Transverse colon (tissue), 4 donors: ENCODE measurements at regions not wholly inside any gene's neighbourhood (a gene's known extent, or its start where the extent isn't known, plus 50 kb on each side); places are given as distances from the start of the nearest gene placed in this dataset.
A peak's percentile ranks its signal among the peaks of the same experiment; 100 is the strongest.

Experiments used
- DNase-seq: peaks from one replicate; pipeline ENCODE4 v3.0.0-alpha.2; 2019
- H3K27ac ChIP-seq, 4 donors: fragments of 200-600 bp; sonication (generic); 2 replicates each; pipeline ENCODE4 v1.5.1; 2016 to 2018; ENCODE audit warnings: inconsistent platforms in 4 of 4
- H3K27me3 ChIP-seq: fragments of 200-600 bp; sonication (generic); 2 replicates; pipeline ENCODE4 v1.5.1; 2017; ENCODE audit warnings: inconsistent platforms
- H3K36me3 ChIP-seq, 4 donors: fragments of 200-600 bp; sonication (generic); 2 replicates each; pipeline ENCODE4 v1.5.1; 2017 to 2019; ENCODE audit warnings: inconsistent platforms in 4 of 4
- H3K4me1 ChIP-seq, 4 donors: fragments of 200-600 bp; sonication (generic); 2 replicates each; pipeline ENCODE4 v1.5.1; 2017 to 2020; ENCODE audit warnings: inconsistent platforms in 4 of 4
- H3K4me3 ChIP-seq, 4 donors: fragments of 200-600 bp; sonication (generic); 1 replicate in 1 of 4; 2 replicates in 3 of 4; pipeline versions ENCODE4 v1.5.1 to v1.6.1; 2017 to 2019; ENCODE audit warnings: inconsistent platforms in 4 of 4
- H3K9me3 ChIP-seq, 2 donors: fragments of 200-600 bp; sonication (generic); 2 replicates each; pipeline ENCODE4 v1.5.1; 2017 to 2019; ENCODE audit warnings: inconsistent platforms in 2 of 2
- EP300 ChIP-seq: sonication (generic); formaldehyde crosslinking; IDR thresholded peaks from one replicate; pipeline ENCODE4 v1.6.1; 2017; ENCODE audit warnings: antibody characterized with exemption, low read depth
- POLR2A ChIP-seq: fragments of 450-650 bp; IDR thresholded peaks from one replicate; pipeline ENCODE4 v1.6.1; 2016; ENCODE audit warnings: antibody characterized with exemption, mild to moderate bottlenecking, moderate library complexity
- POLR2AphosphoS5 ChIP-seq, 3 donors: sonication (generic); formaldehyde crosslinking; IDR thresholded peaks; one replicate each; pipeline ENCODE4 v1.6.1; 2016; ENCODE audit warnings: antibody characterized with exemption in 3 of 3
- WGBS, 2 donors: methylation state at CpG; one replicate each; pipeline ENCODE4 v1.1.5; 2018; ENCODE audit warnings: low coverage in 1 of 2; 5-methylcytosine and 5-hydroxymethylcytosine counted together
- in situ Hi-C, 4 donors: fragments of 200-750 bp; cut with MboI; loops; one replicate each; pipeline versions ENCODE4 v1.15.0 to v1.15.1; 2017; ENCODE audit warnings: low sequenced_read_pairs in 3 of 4, low pct_ligation_motif_present in 1 of 4, low pct_unique_long_range_greater_than_20kb in 1 of 4
- intact Hi-C: fragments of 100-400 bp; cut with DNase I; formaldehyde crosslinking; loops from one replicate; pipeline ENCODE4 v1.15.1; 2023; ENCODE audit warnings: low total_unique reads
- TF ChIP-seq, protein P1 (sequence below), 5 experiments: fragments of 200-600 bp in 3 of 5; fragments of 450-650 bp in 2 of 5; sonication (generic) in 3 of 5; IDR thresholded peaks; 1 replicate in 2 of 5; 2 replicates in 3 of 5; pipeline ENCODE4 v1.5.1; 2016 to 2017; ENCODE audit warnings: antibody characterized with exemption in 5 of 5, inconsistent platforms in 3 of 5, mild to moderate bottlenecking in 2 of 5, moderate library complexity in 1 of 5

DNA sequence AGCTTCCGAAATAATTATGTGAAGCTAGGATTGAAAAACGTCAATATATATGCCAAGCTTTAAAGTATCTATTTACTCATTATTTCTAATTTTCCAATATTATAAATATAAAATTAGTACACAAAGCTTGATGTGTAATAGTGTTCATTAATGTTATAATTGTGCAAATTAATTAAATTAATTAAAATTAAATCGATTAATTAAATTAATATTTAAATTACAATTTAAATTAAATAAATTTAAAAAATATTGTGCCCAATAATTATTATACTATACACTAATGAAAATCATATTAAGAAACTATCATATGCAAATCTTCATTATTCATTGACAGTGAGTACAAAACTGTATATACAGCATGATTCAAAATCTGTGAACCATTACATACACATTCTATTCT is 409.8 kb downstream of the FAM170A start:
- H3K36me3 ChIP-seq: no peaks in the 10 kb centered on the region
- no peak overlapping the region for H3K27ac ChIP-seq
- WGBS, 2 donors: 75 to 77% methylated on average over 3 of the region's 3 CpGs
- no peaks in the 10 kb centered on the region for H3K27me3 ChIP-seq
- no peak for DNase-seq
- H3K9me3 ChIP-seq: no peaks in the 10 kb centered on the region
- in situ Hi-C loops (no loop called here), intact Hi-C loops (no loop called here)
- H3K4me1 ChIP-seq: no peaks in the 10 kb centered on the region
- H3K4me3 ChIP-seq: no peak overlapping the region
- TF ChIP-seq POLR2AphosphoS5 (IDR thresholded peaks at IDR 0.05) (no peak), POLR2A (no peak), EP300 (no peak)
- TF ChIP-seq, protein P1, sequence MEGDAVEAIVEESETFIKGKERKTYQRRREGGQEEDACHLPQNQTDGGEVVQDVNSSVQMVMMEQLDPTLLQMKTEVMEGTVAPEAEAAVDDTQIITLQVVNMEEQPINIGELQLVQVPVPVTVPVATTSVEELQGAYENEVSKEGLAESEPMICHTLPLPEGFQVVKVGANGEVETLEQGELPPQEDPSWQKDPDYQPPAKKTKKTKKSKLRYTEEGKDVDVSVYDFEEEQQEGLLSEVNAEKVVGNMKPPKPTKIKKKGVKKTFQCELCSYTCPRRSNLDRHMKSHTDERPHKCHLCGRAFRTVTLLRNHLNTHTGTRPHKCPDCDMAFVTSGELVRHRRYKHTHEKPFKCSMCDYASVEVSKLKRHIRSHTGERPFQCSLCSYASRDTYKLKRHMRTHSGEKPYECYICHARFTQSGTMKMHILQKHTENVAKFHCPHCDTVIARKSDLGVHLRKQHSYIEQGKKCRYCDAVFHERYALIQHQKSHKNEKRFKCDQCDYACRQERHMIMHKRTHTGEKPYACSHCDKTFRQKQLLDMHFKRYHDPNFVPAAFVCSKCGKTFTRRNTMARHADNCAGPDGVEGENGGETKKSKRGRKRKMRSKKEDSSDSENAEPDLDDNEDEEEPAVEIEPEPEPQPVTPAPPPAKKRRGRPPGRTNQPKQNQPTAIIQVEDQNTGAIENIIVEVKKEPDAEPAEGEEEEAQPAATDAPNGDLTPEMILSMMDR (IDR thresholded peaks at IDR 0.05): no peak

DNA sequence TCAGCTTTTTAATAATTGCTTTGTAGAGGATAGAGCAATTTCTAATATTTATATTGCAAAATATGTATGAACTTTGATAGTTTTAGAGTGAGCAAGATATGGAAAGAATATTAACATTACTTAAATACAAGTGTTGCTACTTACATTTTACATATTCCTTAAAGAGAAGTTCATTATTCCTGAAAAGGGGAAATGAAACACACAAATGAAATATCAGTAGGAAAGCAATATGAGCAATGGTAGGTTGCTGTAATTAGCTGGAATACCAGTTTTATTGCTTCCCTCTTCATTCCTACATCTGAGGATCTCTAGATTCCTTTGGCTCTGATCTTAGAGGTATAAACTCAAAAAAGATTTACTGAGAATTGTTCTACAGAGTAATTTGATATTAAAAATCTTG is 414.1 kb downstream of the FAM170A start:
- Histone ChIP-seq H3K27ac (no peak overlapping the region), H3K4me1 (no peaks in the 10 kb centered on the region), H3K4me3 (no peak overlapping the region), H3K9me3 (no peaks in the 10 kb centered on the region), H3K36me3 (no peaks in the 10 kb centered on the region), H3K27me3 (no peaks in the 10 kb centered on the region)
- TF ChIP-seq, protein P1 (IDR thresholded peaks at IDR 0.05): no peak
- no peak for TF ChIP-seq EP300
- no peak for TF ChIP-seq POLR2A
- no peak for TF ChIP-seq POLR2AphosphoS5 (IDR thresholded peaks at IDR 0.05)
- in situ Hi-C loops (no loop called here), intact Hi-C loops (no loop called here)
- no peak for DNase-seq

DNA sequence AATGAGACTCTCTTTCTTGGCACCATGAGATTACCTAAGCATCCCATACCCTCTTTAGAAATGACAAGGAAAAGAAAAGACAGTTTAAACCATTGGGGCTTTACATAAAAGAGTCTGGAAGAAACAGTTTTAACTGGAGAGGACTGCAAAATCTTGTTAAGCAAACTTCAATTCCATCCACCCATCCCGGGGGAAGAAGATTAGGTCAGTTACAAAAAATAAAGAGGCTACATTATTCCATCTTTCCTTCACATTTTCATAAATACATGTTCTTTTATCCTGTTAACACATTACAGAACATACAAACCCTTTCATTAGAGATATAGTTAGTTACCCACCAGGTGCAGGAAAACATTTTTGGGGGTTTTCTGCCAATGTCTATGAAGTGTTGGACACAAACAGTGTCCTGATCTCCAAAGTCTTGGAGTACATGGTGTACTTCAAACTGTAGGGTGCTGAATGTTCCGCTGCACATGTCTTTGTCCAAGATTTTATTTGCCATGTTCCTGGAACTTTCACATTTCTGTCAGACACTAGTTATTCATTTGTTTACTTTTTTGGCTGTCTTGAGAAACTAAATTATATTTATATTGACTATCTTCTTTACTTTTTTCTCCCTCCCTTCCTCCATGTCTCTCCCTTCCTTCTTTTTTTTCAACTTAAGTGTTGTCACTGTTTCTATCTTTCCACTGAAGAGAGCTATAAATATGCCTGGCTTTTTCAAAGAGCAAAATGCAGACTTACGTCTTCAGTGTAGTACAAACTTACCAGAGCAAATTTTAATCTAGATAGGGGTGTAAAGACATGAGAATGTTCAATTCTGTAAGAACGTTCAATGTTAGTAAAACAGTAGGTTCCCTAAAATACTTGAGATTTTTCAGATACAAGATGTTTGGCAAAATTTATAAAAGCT is 410.9 kb upstream of the PRR16 start:
- Histone ChIP-seq H3K27ac (no peak overlapping the region), H3K4me1 (no peaks in the 10 kb centered on the region), H3K36me3 (no peaks in the 10 kb centered on the region), H3K4me3 (no peak overlapping the region), H3K9me3 (no peaks in the 10 kb centered on the region), H3K27me3 (no peaks in the 10 kb centered on the region)
- intact Hi-C loops: no loop called here
- no peak for DNase-seq
- in situ Hi-C loops: no loop called here
- WGBS, 2 donors: 63 to 65% methylated on average over 4 of the region's 4 CpGs
- TF ChIP-seq POLR2AphosphoS5 (IDR thresholded peaks at IDR 0.05): peak in 1 of 3 donors; percentile 40
- no peak for TF ChIP-seq EP300

DNA sequence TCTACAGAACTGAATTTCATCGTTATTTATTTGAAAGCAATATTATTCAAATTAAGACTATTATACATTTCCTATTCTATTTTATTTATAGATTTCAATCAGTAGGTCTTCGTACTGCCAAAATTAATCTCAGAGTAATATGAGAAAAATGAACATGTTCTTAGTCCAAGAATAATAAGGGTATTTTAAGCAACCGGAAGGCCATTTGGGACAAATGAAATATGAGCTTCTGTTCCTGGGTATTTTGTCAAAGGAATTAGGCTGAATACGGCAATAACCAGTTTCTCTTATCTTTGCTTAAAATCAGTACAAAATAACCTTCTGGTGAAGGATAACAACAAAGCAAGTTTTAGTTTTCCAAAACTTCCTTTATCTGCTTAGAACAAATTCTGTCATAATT is 410.3 kb upstream of the PRR16 start:
- TF ChIP-seq POLR2A (no peak), EP300 (no peak), POLR2AphosphoS5 (IDR thresholded peaks at IDR 0.05) (no peak)
- TF ChIP-seq, protein P1 (IDR thresholded peaks at IDR 0.05): no peak
- 74 to 81% methylated on average over 4 of the region's 4 CpGs for WGBS, 2 donors
- in situ Hi-C loops (no loop called here), intact Hi-C loops (no loop called here)
- DNase-seq: no peak
- H3K27ac ChIP-seq: no peak overlapping the region
- H3K4me1 ChIP-seq: no peaks in the 10 kb centered on the region
- no peaks in the 10 kb centered on the region for H3K27me3 ChIP-seq
- H3K9me3 ChIP-seq: no peaks in the 10 kb centered on the region
- H3K4me3 ChIP-seq: no peak overlapping the region
- H3K36me3 ChIP-seq: no peaks in the 10 kb centered on the region
